HG02588 (cell line): ENCODE measurements at regions not wholly inside any gene's neighbourhood (a gene's known extent, or its start where the extent isn't known, plus 50 kb on each side); places are given as distances from the start of the nearest gene placed in this dataset.
A peak's percentile ranks its signal among the peaks of the same experiment; 100 is the strongest.
"Not testable (repeated sequence)": the region's sequence is repeated elsewhere in the genome, so short reads cannot be mapped to it uniquely, and the experiment has no call there.

Source experiments
- ATAC-seq: cut with Tn5 transposase; IDR thresholded peaks from one replicate; pipeline ENCODE4 v1.9.1; 2021; ENCODE audit warnings: mild to moderate bottlenecking, moderate library complexity; ENCODE audit not compliant: unreplicated experiment

DNA sequence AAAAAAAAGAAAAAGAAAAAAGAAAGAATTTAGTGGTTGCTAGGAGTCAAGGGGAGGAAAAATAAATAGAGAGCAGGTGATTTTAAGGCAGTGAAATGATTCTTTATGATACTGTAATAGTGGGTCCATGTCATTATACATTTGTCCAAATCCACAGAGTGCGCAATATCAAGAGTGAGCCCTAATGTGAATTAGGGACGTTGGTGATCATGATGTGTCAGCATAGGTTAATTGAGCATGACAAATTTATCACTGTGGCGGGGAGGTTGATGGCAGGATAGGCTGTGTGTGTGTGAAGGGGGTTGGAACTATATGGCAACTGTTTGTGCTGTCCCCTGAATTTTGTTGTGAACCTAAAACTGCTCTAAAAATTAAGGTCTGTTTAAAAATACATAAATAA is 357.8 kb downstream of the ICE1 start:
- ATAC-seq: no peak

DNA sequence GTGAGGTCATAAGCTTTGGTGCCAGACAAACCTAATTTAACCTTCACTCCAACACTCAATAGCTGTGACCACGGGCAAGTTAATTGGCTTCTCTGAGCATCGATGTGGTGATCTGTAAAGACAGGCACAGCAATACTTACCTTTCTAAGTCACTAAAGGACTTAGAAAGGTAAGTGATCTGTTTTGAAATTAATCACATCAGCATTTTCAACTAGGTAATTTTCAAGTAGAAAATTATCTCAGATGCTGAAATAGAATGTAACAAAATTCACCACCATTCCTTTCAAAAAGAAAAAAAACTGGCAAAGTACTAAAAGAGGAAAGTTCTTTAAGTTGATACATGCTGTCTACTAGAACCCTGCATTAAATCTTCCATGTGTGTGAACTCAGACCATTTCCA is 354.5 kb downstream of the ICE1 start:
- ATAC-seq: no peak

DNA sequence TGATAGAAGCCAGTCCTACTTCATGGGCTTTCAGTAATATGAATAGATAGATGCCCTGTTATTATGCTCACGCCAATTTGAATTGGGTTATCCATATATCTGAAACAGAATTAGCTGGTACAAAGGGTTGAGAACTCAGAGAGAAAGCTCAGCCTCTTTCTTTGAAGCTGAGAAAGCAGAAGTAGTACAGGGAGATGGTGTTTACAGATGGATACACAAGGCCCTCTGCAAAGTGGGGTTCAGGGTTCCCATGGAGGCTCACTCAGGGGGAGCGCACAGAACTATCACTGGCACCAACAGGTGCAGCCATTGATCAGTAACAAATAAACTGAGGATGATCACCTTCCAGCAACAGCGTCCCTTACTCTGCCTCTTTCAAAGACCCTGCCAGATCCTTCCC is 349.7 kb downstream of the ICE1 start:
- no peak for ATAC-seq

DNA sequence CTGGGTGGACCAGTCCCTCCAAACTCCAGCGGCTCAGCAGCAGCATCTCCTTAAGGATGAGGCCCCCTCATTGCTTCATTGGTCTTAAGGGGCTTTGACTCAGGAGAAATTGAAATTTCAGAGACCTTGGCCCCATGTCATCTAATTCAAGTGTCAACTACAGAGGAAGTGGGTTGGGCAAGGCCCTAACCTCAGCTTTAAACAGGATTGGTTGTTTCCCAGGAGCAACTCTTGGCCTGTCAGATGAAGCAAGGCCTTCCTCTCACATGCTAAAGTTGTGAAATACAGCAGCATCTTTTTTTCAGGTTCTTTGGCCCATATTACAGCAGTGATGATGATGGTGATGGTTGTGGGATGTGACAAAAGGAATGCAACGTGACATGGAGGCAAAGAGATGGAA is 348.3 kb downstream of the ICE1 start:
- no peak for ATAC-seq

DNA sequence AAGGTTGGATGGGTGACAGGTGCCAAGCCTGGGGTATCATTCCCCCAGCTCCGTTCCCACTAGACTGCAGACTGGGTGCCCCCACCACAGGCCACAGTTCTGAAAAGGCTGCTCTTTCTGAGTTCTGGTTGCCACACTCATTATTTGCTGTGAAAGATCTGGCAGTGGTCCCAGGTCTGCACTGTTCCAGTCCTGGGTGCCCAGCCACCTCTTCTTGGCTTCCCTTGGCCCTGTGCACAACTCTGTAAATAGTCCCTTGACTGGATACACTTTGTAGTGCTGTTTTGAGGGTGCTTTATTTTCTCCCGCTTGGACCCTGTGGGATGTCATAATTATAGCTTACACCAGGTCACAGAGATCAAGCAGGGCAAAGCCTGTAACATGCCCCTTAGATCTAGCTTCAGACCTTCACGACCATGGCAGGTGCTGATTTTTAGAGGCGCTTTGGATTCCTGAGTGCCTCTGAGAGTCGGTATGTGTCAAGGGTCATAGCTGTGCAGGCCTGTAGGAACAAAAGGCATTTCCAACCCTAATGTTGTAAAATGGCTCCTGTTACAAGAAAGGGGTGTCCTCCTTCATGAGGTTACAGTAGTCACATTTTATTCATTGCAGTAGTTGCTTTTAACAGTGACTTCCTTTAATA is 344.9 kb downstream of the ICE1 start:
- ATAC-seq: no peak

DNA sequence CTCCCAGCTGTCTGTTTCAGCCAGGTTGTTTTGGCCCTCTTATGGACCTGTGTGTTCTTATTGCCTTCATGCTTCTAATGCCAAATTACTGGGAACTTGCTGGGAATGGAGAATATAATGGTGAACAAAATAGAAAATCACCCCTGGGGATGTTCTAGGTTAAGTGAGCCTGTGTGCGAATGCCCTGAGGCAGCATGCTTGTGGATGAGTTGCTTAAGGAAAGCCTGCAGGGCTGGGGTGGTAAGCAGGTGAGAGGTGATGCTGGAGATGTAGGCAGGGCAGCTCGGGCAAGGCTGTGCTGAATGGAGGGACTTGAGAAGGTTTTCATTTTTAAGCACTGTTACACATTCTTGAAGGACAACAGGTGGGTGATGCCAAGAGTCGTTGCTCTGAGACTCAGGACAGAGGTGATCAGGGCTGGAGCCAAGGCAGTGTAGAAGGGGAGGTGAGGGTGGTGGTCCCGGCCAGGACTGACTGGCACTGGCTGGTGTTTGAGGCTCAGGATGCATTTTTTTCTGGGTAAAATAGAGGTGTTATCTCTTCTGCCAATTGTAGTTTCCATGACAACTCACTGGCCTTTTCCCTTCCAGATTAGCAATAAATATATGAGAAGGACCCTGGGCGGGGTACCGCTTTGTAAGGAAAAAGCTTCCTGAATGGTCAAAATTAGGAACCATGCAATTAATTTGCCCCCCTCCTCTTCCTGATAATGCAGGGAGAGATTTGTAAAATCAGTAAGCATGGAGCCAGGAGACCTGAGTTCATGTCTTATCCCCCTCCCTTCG is 342.8 kb downstream of the ICE1 start:
- ATAC-seq: no peak

DNA sequence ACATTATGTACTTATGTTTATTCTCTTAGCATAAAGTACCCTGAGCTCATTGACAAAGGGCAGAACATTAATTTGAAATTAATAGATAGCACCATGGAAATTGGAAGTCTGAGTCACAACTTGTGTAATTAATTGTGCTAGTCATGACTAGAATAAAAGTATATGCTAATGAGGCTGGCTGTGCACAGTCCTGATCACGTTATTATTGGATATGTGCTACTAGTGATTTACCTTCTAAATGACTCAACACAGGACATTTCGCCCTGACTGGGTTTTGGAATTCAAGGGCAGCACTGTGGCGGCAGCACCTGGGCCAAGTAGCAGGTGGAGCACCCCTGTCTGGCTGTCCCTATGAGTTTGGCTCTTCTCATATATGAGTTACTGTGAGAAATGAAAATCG is 341.8 kb downstream of the ICE1 start:
- ATAC-seq: no peak

DNA sequence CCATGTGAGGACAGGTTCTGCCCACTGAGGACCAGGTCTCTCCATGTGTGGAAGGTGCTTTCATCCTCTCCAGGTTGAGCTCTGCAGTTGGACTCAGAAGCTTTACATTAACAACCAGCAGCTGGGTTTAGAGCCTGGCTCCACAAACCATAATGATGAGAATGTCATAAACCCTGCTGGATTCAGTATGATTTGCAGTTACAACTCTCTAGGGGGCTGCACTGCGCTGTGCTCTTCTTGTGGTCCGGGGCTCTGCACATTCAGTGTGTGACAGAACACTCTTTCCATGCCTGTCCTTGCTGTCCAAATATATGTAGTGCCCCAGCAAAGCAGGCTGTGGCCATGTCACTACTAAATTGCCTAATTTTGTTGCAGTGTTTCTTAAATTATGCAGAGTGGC is 334.3 kb downstream of the ICE1 start:
- no peak for ATAC-seq

DNA sequence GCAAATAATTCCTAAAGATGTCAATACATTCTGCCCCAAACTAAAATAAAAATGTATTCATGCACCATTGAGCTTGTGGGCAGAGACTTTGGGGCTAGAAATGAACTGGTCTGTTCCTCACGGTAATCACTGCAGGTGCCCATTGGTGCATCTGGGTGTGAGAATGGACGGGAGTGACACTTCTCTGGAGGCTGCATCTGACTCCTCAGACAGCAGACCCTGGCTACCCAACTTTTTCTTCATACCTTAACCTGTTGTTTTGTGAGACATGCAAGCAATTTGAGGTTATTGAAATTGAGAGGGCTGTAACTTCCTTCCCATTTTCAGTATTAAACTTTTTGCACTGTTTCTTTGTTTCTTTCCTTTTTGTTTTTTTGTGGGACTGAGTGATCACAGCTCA is 333.4 kb downstream of the ICE1 start:
- ATAC-seq: peak; percentile 42

DNA sequence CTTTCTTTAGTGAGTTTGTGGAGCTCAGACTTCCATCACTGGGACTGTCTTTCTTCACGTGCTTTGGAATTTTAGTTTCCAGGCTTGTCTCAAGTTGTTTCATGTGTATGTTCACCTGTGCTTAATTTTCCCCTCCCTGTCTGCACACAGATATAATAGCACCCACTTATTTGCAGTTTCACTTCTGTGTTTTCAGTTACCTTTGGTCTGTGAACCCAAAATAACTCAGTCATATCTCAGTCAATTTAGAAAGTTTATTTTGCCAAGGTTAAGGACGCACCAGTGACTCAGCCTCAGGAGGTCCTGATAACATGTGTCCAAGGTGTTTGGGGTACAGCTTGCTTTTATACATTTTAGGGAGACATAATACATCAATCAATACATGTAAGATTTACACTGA is 330.4 kb downstream of the ICE1 start:
- ATAC-seq: peak; percentile 52

DNA sequence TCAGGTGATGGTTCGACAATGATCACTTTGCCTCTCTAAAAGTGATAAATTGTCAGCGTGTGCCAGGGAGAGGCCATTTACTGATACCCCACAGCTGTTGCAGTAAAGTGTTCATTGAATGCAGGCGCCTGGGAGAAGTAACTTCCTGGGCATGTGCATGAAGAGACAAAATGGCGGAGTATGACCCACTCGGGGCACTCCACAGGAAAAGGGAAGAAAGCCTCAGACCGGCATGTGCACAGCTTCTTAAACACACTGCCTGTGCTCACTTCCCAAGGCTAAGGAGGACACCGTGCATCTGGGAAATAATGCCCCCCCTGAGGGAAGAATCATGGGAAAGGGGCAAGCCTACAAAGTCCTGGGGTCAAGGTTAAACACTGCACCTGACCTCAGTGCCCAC is 329.5 kb downstream of the ICE1 start:
- ATAC-seq: no peak

DNA sequence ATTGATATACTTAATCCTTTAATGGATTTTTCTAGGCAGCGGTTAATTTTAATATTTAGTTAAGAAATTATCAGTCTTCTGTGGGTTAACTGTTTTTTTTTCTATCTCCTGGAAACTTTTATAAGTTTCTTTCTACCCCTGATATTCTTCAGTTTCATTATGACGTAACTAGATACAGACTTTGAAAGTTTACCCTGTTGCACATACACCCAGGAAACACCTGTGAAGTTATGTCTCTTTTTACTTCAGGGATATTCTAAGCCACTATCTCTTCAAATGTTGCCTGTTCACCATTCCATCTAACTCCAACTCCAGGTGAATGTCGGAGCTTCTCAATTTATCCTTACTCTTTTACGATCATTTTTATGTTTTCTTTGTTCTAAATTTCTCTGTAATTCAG is 329.0 kb downstream of the ICE1 start:
- ATAC-seq: peak; percentile 50

DNA sequence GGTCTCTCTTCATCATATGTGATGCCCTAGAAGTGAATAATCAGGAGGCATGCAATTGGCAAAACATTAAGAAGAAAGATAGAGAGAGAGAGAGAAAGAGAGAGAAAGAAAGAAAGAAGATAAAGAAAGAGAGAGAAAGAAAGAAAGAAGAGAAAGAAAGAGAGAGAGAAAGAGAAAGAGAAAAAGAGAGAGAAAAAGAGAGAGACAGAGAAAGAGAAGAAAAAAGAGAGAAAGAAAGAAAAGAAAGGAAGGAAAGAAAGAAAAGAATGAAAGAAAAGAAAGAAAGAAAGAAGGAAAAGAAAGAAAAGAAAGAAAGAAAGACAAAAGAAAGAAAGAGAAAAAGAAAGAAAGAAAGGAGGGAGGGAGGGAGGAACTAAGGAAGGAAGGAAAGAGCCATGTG is 318.9 kb downstream of the ICE1 start:
- no peak for ATAC-seq

DNA sequence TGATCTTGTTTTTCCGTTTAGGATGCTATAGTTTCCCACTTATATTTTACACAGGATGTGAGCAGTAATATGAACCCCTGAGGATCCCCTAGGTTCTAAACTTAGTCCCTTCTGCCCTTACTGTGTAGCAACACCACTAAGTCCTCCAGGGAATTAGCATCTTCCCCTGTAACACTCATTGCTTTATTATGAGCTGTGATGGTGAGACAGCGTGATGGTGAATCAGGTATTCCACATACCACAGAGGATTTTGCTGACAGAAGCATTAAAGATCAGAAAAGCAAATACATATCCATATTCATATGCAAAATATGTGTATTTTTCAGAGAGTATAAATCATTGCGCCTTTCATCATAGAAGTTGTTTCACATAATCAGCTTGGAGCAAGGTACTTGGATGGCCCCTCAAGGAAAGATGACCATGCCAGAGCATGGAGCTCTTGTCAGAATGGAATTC is 317.0 kb downstream of the ICE1 start:
- ATAC-seq: peak; percentile 23

DNA sequence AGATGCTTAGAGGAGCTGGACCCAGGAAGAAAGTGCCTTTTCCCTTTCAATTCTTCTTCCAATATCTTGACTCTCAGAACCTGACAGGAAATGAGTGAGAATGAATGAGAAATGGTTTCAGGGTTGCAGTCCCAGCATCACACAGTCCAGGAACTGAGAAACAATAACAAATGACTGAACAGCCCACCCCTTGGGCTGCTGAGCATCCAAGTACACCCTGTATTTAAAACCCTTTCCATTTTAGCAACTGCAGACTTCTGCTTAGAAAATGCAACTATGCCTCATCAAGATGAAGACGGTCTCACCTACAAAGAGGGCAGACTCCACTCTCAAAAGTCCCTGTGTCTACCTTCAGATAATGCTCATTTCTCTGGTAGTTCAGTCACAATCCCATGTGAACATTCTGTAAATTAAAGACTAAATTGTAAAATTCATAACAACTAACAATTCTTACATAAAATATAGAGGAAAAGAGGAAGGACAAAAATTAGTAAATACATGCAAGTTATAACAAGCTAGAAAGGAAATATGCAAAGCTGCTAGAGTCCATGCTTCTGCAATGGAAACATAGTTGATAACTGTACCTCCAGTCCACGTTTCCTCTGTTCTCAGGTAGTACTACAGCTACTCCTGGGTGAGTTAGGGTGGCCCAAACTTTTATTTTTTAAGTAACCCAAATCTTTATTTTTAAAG is 316.5 kb downstream of the ICE1 start:
- peak; percentile 83 for ATAC-seq

DNA sequence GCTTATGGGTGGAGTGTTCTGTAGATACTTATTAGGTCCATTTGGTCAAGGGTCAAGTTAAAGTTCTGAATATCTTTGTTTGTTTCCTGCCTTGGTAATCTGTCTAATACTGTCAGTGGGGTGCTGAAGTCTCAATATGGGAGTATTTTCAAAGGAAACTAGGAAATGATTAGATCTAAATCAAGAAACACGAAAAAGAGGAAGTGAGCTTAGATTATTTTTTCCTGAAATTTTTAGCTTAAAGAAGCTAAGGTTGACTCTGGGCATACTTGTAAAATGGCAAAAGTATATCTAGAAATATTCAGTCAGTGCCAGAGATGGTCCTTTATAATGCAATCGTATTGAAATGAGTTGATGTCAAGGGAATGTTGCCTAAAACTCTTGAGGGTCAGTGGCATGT is 313.5 kb downstream of the ICE1 start:
- ATAC-seq: no peak

DNA sequence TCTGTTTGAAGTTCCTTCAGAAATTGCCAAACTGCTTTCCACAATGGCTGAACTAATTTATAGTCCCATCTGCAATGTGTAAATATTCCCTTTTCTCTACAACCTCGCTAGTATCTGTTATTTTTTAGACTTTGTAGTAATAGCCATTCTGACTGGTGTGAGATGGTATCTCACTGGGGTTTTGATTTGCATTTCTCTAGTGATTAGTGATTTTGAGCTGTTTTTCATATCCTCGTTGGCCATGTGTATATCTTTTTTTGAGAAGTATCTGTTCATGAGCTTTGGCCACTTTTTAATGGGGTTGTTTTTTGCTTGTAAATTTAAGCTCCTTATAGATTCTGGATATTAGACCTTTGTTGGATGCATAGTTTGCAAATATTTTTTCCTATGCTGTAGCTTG is 310.6 kb downstream of the ICE1 start:
- ATAC-seq: not testable (repeated sequence)

DNA sequence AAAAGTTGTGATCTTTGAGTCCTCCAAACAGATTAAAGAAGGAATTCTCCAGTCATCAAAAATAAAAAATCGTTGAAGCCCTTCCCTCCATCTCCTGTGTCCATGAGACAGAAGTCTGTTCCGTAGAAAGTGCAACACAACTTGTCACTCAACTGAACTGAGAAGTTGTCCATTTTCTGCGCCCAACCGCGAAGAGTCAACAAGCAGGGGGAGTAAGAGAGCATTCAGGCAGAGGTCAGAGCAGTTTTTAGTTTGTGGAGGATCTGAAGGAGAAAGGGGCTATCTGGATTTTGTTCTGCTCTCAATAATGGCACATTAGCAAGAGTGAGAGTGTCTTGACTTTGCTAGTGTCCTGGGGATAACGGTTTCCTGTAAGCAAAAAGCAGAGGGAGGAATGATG is 303.9 kb downstream of the ICE1 start:
- no peak for ATAC-seq

DNA sequence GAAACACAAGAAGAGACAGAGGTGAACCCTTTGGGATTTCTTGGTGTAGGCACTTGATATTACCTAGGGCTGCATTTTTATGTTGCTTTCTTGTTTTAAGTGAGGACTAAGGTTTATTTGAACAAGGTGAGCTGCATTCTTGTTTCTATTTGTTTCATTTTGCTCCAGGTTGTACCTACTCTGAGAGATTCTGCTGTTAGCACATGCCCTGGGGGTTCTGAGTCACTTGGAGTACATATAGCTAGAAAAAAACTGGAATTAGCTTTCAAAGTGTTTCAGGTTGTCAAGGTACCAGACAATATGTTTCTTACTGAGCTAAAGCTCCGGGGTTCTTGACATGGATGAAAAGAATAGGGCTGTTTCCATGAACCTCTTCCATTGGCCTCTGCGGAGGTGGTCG is 299.4 kb downstream of the ICE1 start:
- ATAC-seq: no peak

DNA sequence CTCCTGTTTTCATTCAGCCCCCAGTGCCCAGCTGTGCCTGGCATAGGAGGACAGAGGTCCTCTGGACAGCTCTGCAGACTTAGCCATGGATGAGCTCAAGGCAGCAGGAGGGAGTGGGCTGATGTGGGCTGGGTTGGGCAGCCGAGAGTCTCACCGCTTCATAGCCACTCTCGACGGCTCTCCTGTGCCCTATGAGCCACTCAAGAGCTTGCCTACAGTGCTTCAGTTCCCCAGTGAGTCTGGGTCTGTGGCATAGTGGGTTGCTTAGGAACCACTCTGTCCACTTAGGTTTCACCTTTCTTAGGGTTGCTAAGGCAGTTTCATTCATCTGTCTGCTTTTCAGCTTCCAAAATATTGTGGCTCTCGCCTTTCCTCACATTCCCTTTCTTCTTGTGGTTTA is 296.8 kb downstream of the ICE1 start:
- no peak for ATAC-seq

DNA sequence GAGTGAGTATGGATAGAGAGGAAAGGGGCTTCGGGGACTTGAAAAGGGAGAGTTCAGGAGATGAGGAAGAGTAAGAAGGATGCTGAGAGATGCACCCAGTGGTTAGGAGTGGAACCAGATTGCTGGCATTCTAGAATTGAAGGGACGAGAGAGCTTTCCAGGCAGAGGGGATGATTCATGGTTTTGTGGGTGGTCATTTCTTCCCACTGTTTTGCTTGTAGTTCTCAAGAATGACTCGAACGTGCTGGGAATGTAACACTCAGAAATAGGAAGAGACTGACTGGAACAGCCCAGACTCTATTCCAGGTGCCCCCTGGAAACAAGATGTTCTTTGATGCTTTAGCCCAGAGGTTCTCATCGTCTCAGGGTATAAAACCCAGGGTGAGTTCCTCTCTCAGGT is 294.2 kb downstream of the ICE1 start:
- ATAC-seq: no peak

DNA sequence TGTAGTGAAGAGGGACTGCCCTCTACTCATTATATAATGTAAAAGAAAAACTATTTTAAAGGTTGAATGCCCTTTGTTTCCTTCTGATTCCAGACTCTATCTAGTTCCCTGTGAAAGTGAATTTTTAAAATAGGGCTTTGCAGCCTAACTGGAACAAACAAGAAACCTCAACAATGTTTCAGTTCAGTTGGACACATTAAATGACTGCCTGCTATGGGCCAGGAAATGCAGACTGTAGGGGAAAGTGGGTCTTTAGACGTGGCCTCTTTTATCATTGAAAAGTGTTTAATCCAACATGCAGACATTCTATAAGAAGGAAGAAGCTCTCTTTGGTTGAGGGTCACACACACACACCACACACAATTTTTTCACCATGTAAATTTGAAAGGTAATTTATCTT is 289.1 kb downstream of the ICE1 start:
- no peak for ATAC-seq
